GM11168 (cell line): ENCODE measurements at regions not wholly inside any gene's neighbourhood (a gene's known extent, or its start where the extent isn't known, plus 50 kb on each side); places are given as distances from the start of the nearest gene placed in this dataset.

Experiments used
- in situ Hi-C: fragments of 300-500 bp; cut with MboI; formaldehyde crosslinking; loops from one replicate; pipeline ENCODE4 v1.12.0; 2022; ENCODE audit warnings: low sequenced_read_pairs; ENCODE audit not compliant: unreplicated experiment

- in situ Hi-C loops: no loop called here
Observed at GRCh38 chr13:87042946-87043345, 628.2 kb upstream of the SLITRK5 start.

DNA sequence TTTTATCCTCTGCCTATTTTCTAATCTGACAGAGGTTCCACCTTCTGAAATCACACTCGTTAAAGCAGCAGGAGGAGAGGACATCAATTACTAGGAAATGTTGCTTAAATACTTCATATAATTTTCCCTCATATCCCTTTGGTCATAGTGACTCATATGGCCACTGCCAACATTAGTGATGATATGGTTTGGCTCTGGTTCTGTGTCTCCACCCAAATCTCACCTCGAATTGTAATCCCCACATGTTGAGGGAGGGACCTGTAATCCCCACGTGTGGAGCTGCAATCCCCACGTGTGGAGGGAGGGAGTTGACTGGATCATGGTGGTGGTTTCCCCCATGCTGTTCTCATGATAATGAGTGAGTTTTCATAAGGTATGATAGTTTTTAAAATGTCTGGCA, 618.4 kb upstream of the SLITRK5 start:
- in situ Hi-C loops: no loop called here

- in situ Hi-C loops: no loop called here
Observed at GRCh38 chr13:87057807-87058520, 613.2 kb upstream of the SLITRK5 start.

- in situ Hi-C loops: no loop called here
Observed at GRCh38 chr13:87058786-87059329, 612.3 kb upstream of the SLITRK5 start.

DNA sequence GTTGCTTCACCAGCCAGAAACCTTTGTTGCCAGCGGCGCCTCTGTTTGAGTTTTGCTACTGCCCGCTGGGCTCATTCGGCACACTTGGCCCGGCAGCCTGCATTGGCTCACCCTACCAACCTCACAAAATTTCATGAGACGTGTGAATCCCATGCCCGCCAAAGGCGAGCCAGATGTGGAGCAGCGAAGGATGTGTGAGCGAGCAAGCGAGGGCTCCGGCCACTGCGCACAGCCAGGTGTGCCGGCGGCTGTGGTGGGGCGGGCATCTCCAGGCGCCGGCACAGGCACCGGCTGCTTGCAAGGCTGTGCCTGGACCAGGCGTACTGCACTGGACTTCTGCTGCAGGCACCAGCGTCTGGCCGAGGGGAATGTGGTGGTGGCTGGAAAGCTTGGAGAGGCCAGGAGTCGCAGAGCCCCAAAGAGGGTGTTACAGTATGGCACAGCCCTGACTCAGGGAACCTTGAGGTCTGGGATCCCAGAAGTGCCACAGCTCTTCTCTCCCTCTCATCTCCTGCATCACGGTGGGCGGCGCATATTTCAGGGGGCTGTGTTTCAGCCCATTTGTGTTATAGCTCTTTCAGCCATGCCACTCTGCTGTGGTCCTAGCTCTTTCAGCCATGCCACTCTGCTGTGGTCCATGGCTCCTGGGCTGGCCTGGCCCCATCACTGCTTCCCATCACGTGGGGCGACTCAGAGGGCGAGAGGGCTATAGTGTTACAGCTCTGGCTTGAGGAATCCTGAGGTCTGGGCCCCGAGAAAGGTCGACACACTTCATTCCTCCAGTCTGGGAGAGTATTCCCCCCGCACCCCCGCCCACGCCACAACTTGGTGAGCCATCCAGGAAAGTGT, 592.0 kb upstream of the SLITRK5 start:
- in situ Hi-C loops: no loop called here

- in situ Hi-C loops: no loop called here
Observed at GRCh38 chr13:87080100-87080779, 590.9 kb upstream of the SLITRK5 start.

- in situ Hi-C loops: no loop called here
Observed at GRCh38 chr13:87084192-87084591, 587.0 kb upstream of the SLITRK5 start.

- in situ Hi-C loops: no loop called here
Observed at GRCh38 chr13:87087741-87088140, 583.4 kb upstream of the SLITRK5 start.

DNA sequence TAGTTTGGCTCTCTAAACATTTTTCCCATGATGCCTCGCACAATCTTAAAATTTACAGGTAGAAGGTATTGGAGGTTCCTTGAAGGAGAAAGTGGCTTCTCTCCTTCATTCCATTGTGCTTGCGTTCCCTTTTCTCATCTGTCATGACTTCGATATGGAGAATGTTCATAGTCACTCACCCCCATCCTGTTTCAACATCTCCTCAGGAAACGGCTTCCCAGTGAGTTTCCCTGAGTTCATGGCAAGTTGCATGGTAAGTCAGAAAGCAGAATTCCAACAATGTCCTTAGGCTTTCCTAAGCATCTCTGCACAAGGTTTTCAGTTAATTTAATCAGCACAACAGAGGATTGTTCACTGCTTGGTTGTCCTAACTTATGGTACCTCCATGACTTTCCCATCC, 581.8 kb upstream of the SLITRK5 start:
- in situ Hi-C loops: no loop called here

- in situ Hi-C loops: no loop called here
Observed at GRCh38 chr13:87093399-87093798, 577.8 kb upstream of the SLITRK5 start.

DNA sequence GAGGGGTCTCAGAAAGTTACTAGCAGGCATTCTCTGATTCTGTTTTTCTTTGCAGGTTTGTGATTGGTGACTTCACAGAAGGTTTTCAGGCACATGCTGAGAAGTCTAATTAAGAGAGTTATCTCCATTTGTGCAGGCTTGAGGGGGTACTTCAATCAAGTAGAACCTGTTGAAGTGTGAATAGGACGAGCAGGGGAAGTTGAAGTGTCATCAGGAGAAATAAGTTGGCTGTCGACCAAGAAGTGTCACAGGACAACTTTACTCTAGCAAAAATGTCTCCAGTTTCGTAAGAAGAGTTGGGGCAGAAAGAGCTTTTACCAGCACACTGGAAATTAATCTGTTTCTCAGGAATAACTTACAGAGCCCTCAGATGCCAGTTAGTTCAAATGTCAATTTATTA, 576.5 kb upstream of the SLITRK5 start:
- in situ Hi-C loops: no loop called here

- in situ Hi-C loops: no loop called here
Observed at GRCh38 chr13:87100431-87100830, 570.7 kb upstream of the SLITRK5 start.

DNA sequence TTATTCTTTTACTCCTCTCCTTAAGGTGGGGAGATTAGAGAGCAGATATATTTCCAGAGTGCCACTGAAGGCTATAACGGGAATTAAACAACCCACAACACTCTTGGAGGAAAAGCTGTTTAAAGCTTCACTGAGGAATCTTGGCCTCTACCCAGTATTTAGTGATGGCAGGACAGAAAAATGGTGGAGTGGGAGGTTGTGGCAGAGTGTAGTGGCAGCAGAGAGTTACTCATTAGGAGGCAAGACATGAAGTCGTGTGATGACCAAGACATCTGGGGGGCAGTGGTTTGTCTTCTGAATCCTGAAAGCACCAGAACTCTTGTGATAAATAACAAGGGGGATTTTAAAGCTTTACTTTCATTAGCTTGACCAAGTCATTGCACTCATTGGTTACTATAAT, 563.5 kb upstream of the SLITRK5 start:
- in situ Hi-C loops: no loop called here

GRCh38 chr13:87120476-87120875, 550.7 kb upstream of the SLITRK5 start:
- in situ Hi-C loops: no loop called here

GRCh38 chr13:87122551-87122950, 548.6 kb upstream of the SLITRK5 start:
- in situ Hi-C loops: no loop called here

- in situ Hi-C loops: no loop called here
Observed at GRCh38 chr13:87123987-87124784, 547.0 kb upstream of the SLITRK5 start.

DNA sequence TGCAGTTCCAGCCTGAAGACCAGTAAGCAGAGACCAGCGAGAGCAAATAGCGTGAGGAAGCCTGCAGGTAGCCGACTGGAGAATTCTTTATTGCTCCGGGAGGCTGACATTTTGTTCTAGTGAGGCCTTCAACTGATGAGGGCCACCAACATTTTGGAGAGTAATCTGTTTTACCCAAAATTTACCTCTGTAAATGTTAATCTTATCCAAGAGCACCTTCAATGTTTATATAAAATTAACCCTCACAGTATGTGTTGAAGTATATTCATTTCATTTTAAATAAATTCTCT, 546.4 kb upstream of the SLITRK5 start:
- in situ Hi-C loops: no loop called here

DNA sequence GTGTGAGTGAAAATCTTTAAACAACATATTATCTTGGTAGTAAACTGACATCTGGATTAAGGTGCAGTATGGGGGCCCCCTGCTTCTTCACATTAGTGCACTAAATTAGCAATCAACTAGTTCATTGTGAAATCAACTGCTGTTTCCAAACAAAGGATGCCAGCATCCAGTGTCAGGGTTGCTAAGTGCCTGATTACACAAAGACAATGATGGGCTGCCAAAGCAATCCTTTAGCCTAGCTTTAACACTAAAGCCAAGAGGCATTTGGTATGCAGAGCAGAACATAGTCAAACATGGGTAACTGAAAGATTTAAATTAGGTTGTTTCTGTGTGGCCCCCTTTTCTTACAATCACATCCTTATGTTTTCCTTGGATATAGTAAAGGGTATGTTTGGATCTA, 543.1 kb upstream of the SLITRK5 start:
- in situ Hi-C loops: no loop called here

- in situ Hi-C loops: no loop called here
Observed at GRCh38 chr13:87128491-87128890, 542.7 kb upstream of the SLITRK5 start.

DNA sequence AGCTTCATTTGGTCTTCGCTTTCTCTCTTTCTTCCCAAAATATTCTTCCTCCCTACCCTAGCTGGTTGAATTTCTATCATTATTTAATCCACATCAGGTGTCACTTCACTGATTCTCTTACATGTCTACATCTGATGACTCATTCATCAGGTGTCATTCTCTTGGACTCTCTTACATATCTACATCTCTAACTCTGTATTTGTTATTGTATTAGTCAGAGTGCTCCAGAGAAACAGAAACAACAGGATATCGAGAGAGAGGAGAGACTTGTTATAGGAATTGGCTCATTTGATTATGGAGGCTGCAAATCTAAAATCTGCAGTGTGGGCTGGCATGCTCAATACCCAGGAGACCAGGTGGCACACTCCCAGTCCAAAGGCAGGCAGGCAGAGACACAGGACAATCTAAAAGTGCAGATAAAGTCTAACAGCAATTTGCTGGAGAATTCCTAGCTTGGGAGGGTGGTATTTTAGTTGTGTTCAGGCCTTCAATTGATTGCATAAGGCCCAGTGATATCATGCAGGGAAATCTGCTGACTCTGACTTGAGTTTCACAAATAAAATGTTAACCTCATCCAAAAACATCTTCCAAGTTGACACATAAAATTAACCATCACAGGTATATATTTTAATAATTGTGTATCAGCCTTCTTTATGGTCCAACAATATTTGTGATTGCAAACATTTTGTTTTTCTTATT, 541.4 kb upstream of the SLITRK5 start:
- in situ Hi-C loops: no loop called here
